RCC 7860 (cell line): ENCODE measurements at regions not wholly inside any gene's neighbourhood (a gene's known extent, or its start where the extent isn't known, plus 50 kb on each side); places are given as distances from the start of the nearest gene placed in this dataset.
"Not testable (repeated sequence)": the region's sequence is repeated elsewhere in the genome, so short reads cannot be mapped to it uniquely, and the experiment has no call there.

Experiments used
- DNase-seq: peaks from one replicate; pipeline ENCODE4 v3.0.0-alpha.2; 2015; ENCODE audit warnings: low spot score
- FAIRE-seq: peaks from 2 replicates; lab custom pipeline; 2012; peaks lifted over from hg19 to GRCh38; lab: Jason Lieb, UNC

- DNase-seq (no peak), FAIRE-seq (no peak)
Measured at GRCh38 chr12:112615196-112615595, 176.4 kb upstream of the RPH3A start.

- DNase-seq, result no peak
- no peak for FAIRE-seq
Measured at GRCh38 chr12:112616469-112617152, 174.9 kb upstream of the RPH3A start.

GRCh38 chr12:112617153-112617505 lies 174.4 kb upstream of the RPH3A start:
- FAIRE-seq, result no peak
- DNase-seq, result no peak

DNA sequence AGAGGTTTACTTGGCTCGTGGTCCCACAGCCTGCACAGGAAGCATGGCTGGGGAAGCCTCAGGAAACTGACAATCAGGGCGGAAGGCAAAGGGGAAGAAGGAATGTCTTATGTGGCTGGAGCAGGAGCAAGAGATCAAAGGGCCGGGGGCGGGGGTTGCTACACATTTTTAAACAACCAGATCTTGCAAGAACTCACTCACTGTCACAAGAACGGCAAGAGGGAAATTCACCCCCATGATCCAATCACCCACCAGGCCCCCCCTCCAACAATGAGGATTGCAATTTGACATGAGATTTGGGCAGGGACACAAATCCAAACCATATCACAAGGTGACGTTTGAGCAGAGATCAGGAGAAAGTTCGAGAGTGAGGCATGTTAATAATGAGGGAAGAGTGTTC lies 163.7 kb upstream of the RPH3A start:
- FAIRE-seq, result no peak
- no peak for DNase-seq

- not testable (repeated sequence) for FAIRE-seq, DNase-seq
Measured at GRCh38 chr12:112631974-112632373, 159.6 kb upstream of the RPH3A start.

DNA sequence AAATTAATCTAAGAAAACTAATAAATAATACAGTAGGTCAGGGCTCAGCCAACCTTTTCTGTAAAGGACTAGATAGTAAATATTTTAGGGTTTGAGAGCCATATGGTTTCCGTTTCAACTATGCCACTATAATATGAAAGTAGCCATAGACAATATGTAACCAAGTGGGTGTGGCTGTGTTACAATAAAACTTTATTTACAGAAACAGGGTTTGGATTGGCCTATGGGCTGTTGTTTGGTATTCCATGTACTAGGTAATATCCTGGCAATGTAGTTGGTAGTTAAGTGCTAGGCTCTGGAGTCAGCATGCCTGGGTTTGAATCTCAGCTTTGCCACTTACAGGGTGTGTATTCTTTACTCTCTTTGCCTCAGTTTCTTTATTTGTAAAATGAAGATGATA lies 156.5 kb upstream of the RPH3A start:
- no peak for DNase-seq
- FAIRE-seq, result no peak

GRCh38 chr12:112638420-112638819 lies 153.1 kb upstream of the RPH3A start:
- FAIRE-seq, result no peak

GRCh38 chr12:112645586-112645985 lies 146.0 kb upstream of the RPH3A start:
- no peak for DNase-seq
- FAIRE-seq, result no peak

More at GRCh38 chr12:112638420-112638819, 153.1 kb upstream of the RPH3A start:
- no peak for DNase-seq

- DNase-seq (no peak), FAIRE-seq (no peak)
Measured at GRCh38 chr12:112656141-112656540, 135.4 kb upstream of the RPH3A start.

GRCh38 chr12:112664569-112664968 lies 127.0 kb upstream of the RPH3A start:
- DNase-seq (no peak), FAIRE-seq (no peak)

DNA sequence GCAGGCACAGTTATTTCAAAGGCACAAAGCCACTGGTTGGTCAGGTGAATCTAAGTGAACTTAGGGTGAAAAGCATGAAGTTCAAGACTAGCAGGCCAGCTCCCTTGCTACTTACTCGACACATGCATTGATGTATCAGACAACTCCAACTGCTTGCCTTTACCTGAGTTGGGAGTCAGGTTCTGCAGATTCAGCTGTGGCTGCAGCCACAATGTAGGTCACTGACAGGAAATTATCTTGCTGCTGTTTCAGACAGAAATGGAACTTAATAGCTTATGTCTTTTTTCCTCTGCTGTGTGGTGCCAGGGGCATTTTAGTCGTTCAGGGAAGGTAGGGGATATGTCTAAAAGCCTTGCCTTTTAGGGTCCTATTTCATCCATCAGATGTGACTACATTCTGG lies 125.6 kb upstream of the RPH3A start:
- DNase-seq, result no peak
- no peak for FAIRE-seq

- DNase-seq, result no peak
- no peak for FAIRE-seq
Measured at GRCh38 chr12:112671564-112671963, 120.0 kb upstream of the RPH3A start.

DNA sequence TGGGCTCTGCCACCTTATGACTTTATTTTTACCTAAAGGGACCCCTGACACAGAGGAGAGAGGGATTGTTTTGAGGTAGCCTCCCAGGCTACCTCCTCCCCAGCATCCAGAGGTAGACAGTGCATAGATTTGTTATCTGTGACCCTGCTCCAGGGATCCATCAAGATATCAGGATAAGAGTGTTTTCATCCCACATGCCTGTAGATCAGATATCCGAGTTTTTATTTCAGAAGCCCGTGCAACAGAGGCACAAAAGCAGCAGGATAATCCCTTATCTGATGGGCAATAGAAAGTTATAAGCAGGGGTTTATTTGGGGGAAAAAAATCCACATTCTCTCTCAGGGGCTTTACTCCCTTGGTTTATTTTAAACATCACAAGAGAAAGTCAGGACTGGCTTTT lies 117.0 kb upstream of the RPH3A start:
- FAIRE-seq (no peak), DNase-seq (no peak)

GRCh38 chr12:112676507-112676906 lies 115.0 kb upstream of the RPH3A start:
- no peak for DNase-seq
- no peak for FAIRE-seq

DNA sequence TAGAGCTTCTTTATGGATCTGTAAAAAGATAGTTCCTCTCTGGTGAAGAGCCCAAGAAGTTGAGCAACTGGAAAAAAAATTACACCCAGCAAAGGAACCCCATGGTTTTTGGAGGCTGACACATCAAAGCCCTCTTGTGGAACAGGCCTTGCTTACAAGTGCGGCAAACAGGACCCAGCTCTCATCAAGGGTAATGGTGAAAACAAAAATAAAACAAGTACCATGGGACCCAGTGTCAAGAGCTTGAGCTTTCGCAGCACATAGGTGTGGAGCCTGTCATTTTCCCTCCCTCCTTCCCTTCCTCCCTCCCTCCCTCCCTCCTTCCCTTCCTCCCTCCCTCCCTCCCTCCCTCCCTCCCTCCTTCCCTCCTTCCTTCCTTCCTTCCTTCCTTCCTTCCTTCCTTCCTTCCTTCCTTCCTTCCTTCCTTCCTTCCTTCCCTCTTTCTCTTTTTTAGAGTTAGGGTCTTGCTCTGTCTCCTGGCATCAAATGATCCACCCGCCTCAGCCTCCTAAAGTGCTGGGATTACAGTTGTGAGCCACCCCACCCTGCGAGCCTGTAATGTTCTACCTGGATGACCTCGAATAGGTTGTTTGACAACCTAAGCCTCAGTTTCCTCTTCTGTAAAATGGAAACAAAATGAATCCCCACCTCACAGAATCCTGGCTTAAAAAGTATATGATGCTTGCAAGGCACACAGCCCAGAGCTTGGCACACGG lies 114.3 kb upstream of the RPH3A start:
- FAIRE-seq, result no peak
- no peak for DNase-seq

DNA sequence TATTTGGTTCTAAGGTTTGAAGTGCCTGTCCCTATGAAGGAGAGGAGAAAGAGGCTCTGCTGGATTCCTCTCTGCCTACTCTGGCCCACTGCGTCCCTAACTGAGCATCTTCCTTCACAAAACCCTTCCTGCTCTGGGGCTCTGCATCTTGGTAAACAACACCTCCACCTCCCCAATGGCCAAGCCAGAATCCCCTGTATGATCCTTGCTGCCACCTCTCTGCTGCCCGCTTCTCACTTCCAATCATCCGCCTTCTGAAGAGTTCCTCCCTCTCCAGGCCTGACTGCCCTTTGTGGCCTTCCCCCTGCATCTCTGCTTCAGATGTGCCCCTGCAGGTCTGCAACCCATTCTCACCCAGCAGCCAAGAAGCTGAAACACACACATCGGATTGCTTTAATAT lies 110.6 kb upstream of the RPH3A start:
- DNase-seq (no peak), FAIRE-seq (no peak)

DNA sequence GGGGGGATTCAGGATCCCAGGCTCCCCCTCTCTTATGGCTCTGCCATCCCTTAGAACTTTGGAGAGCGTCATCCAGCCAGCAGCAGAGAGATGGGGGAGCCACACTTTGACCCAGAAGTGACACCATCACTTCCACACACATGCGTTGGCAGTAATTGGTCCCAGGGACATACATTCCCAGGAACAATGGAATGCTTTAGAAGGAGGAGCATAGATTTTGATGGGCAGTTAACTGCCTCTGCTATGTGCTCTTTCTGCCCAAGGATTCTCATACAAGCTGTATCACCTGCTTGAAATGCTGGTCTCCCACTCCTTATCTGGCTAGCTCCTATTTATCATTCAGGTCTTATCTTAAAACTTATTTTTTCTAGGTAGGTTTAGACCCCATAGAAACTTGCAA lies 109.0 kb upstream of the RPH3A start:
- DNase-seq (no peak), FAIRE-seq (no peak)

DNA sequence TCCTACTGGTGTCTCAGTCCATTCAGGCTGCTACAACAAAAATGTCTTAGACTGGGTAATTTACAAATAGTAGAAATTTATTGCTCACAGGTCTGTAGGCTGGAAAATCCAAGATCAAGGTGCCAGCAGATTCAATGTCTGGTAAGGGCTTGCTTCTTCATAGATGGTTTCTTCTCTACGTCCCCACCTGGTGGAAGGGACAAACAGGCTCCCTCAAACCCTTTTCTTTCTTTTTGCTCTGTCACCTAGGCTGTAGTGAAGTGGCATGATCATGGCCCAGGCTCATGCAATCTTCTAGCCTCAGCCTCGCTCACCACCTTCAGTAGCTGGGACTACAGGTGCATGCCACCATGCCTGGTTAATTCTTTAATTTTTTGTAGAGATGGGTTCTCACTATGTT lies 106.8 kb upstream of the RPH3A start:
- FAIRE-seq, result no peak
- DNase-seq, result no peak

- DNase-seq (no peak), FAIRE-seq (no peak)
Measured at GRCh38 chr12:112685321-112685720, 106.2 kb upstream of the RPH3A start.

DNA sequence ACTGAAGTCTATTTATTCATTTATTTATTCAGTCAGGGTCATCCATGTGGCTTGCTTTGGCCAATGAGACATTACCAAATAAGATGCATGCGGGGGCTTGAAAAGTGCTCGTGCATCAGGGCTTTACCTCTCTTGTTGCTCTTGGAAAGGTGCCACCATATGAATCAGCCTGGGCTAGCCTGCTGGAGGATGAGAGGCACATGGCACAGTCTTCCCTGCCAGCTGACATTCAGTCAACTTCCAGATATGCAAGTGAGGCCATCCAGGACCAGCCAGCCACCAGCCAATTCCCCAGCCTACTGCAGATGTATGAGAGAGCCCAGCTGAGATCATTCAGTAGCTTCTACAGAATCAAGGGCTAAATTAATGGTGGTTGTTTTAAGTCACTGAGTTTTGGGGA lies 105.2 kb upstream of the RPH3A start:
- FAIRE-seq (no peak), DNase-seq (peak; percentile 16)

- DNase-seq (no peak), FAIRE-seq (no peak)
Measured at GRCh38 chr12:112694065-112694464, 97.5 kb upstream of the RPH3A start.

GRCh38 chr12:112697441-112697840 lies 94.1 kb upstream of the RPH3A start:
- not testable (repeated sequence) for FAIRE-seq, DNase-seq
